ENCODE measurements at regions not wholly inside any gene's neighbourhood (a gene's known extent, or its start where the extent isn't known, plus 50 kb on each side); places are given as distances from the start of the nearest gene placed in this dataset.

DNA sequence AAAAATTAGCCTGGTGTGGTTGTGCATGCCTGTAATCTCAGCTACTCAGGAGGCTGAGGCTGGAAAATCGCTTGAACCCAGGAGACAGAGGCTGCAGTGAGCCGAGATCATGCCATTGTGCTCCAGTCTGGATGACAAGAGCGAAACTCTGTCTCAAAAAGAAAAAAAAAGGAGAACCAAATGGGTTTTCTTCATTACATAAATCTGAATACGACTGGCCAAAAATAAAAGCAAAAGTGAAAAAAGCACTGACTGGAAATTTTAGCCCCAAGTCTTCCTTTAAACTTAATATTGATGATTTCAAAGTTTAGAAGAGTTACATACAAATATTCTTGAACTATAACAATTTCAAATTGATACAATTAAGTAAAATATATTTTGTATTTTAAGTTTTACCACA, 249.5 kb upstream of the STARD13 start:
- H3K27me3 ChIP-seq (ENCODE audit: insufficient read depth, low read length) = no peaks in the 10 kb centered on the region
- TF ChIP-seq, protein P1, sequence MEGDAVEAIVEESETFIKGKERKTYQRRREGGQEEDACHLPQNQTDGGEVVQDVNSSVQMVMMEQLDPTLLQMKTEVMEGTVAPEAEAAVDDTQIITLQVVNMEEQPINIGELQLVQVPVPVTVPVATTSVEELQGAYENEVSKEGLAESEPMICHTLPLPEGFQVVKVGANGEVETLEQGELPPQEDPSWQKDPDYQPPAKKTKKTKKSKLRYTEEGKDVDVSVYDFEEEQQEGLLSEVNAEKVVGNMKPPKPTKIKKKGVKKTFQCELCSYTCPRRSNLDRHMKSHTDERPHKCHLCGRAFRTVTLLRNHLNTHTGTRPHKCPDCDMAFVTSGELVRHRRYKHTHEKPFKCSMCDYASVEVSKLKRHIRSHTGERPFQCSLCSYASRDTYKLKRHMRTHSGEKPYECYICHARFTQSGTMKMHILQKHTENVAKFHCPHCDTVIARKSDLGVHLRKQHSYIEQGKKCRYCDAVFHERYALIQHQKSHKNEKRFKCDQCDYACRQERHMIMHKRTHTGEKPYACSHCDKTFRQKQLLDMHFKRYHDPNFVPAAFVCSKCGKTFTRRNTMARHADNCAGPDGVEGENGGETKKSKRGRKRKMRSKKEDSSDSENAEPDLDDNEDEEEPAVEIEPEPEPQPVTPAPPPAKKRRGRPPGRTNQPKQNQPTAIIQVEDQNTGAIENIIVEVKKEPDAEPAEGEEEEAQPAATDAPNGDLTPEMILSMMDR (IDR thresholded peaks at IDR 0.05; ENCODE audit: insufficient read depth, low read depth, low read length) = no peak
- TF ChIP-seq EZH2 (IDR thresholded peaks at IDR 0.05; ENCODE audit: insufficient read depth, low read length) = no peak
- no peak overlapping the region for H2AFZ ChIP-seq (ENCODE audit: low read depth, low read length)
- no peaks in the 10 kb centered on the region for H3K79me2 ChIP-seq (ENCODE audit: insufficient read depth, low read length)
- Mint-ChIP-seq H3K27ac (ENCODE audit: unreplicated experiment) (no peak overlapping the region), H3K36me3 (ENCODE audit: low read depth, unreplicated experiment) (no peaks in the 10 kb centered on the region), H3K4me3 (ENCODE audit: unreplicated experiment) (no peak overlapping the region), H3K9me3 (ENCODE audit: unreplicated experiment) (no peaks in the 10 kb centered on the region), H3K27me3 (ENCODE audit: low read depth, unreplicated experiment) (no peaks in the 10 kb centered on the region), H3K4me1 (ENCODE audit: low read depth, unreplicated experiment) (peaks cover 16% of the 10 kb centered on the region)
- no peaks in the 10 kb centered on the region for H4K20me1 ChIP-seq (ENCODE audit: insufficient read depth, low read length)
- no peak for FAIRE-seq
- no peak overlapping the region for H3K9ac ChIP-seq (ENCODE audit: low read length)
- H3K27ac ChIP-seq (ENCODE audit: low read depth, low read length) = no peak overlapping the region
- no peaks in the 10 kb centered on the region for H3K36me3 ChIP-seq (ENCODE audit: insufficient read depth, low read length)
- H3K4me2 ChIP-seq (ENCODE audit: low read length) = no peak overlapping the region
- H3K9me3 ChIP-seq (ENCODE audit: insufficient read depth, low read depth, low read length) = no peaks in the 10 kb centered on the region
- H3K4me1 ChIP-seq (ENCODE audit: insufficient read depth, low read length) = peaks cover 6% of the 10 kb centered on the region
- H3K4me3 ChIP-seq (ENCODE audit: insufficient read depth, low read depth, low read length) = no peak overlapping the region
- DNase-seq (ENCODE audit: low read depth) = no peak

GRCh38 chr13:33536601-33537000, 251.0 kb upstream of the STARD13 start:
- Histone ChIP-seq H3K4me2 (ENCODE audit: low read length) (no peak overlapping the region), H3K27me3 (ENCODE audit: insufficient read depth, low read length) (no peaks in the 10 kb centered on the region), H2AFZ (ENCODE audit: low read depth, low read length) (peak overlapping the region; percentile 11), H3K9ac (ENCODE audit: low read length) (no peak overlapping the region), H3K79me2 (ENCODE audit: insufficient read depth, low read length) (no peaks in the 10 kb centered on the region), H3K4me1 (ENCODE audit: insufficient read depth, low read length) (peaks cover 11% of the 10 kb centered on the region), H3K36me3 (ENCODE audit: insufficient read depth, low read length) (no peaks in the 10 kb centered on the region), H3K9me3 (ENCODE audit: insufficient read depth, low read depth, low read length) (no peaks in the 10 kb centered on the region), H3K4me3 (ENCODE audit: insufficient read depth, low read depth, low read length) (no peak overlapping the region), H4K20me1 (ENCODE audit: insufficient read depth, low read length) (no peaks in the 10 kb centered on the region), H3K27ac (ENCODE audit: low read depth, low read length) (no peak overlapping the region)
- TF ChIP-seq, protein P1 (IDR thresholded peaks at IDR 0.05; ENCODE audit: insufficient read depth, low read depth, low read length) = no peak
- no peak for TF ChIP-seq EZH2 (IDR thresholded peaks at IDR 0.05; ENCODE audit: insufficient read depth, low read length)
- FAIRE-seq (peak; percentile 9), DNase-seq (ENCODE audit: low read depth) (no peak)
- Mint-ChIP-seq H3K27me3 (ENCODE audit: low read depth, unreplicated experiment) (no peaks in the 10 kb centered on the region), H3K4me3 (ENCODE audit: unreplicated experiment) (no peak overlapping the region), H3K4me1 (ENCODE audit: low read depth, unreplicated experiment) (peaks cover 19% of the 10 kb centered on the region), H3K27ac (ENCODE audit: unreplicated experiment) (no peak overlapping the region), H3K9me3 (ENCODE audit: unreplicated experiment) (no peaks in the 10 kb centered on the region), H3K36me3 (ENCODE audit: low read depth, unreplicated experiment) (no peaks in the 10 kb centered on the region)

- Histone ChIP-seq H4K20me1 (ENCODE audit: insufficient read depth, low read length) (no peaks in the 10 kb centered on the region), H3K36me3 (ENCODE audit: insufficient read depth, low read length) (no peaks in the 10 kb centered on the region), H3K79me2 (ENCODE audit: insufficient read depth, low read length) (no peaks in the 10 kb centered on the region), H3K27me3 (ENCODE audit: insufficient read depth, low read length) (no peaks in the 10 kb centered on the region), H3K9ac (ENCODE audit: low read length) (no peak overlapping the region), H3K27ac (ENCODE audit: low read depth, low read length) (peak overlapping the region; percentile 13), H3K4me2 (ENCODE audit: low read length) (peak overlapping the region; percentile 42), H3K9me3 (ENCODE audit: insufficient read depth, low read depth, low read length) (no peaks in the 10 kb centered on the region), H3K4me1 (ENCODE audit: insufficient read depth, low read length) (peaks cover 15% of the 10 kb centered on the region), H2AFZ (ENCODE audit: low read depth, low read length) (peak overlapping the region; percentile 43), H3K4me3 (ENCODE audit: insufficient read depth, low read depth, low read length) (no peak overlapping the region)
- no peaks in the 10 kb centered on the region for H3K36me3 Mint-ChIP-seq (ENCODE audit: low read depth, unreplicated experiment)
- TF ChIP-seq EZH2 (IDR thresholded peaks at IDR 0.05; ENCODE audit: insufficient read depth, low read length) = no peak
- DNase-seq (ENCODE audit: low read depth) (peak; percentile 63), FAIRE-seq (peak; percentile 29)
- H3K4me1 Mint-ChIP-seq (ENCODE audit: low read depth, unreplicated experiment) = peaks cover 21% of the 10 kb centered on the region
- no peak overlapping the region for H3K4me3 Mint-ChIP-seq (ENCODE audit: unreplicated experiment)
- no peaks in the 10 kb centered on the region for H3K27me3 Mint-ChIP-seq (ENCODE audit: low read depth, unreplicated experiment)
- H3K27ac Mint-ChIP-seq (ENCODE audit: unreplicated experiment) = peak overlapping the region; percentile 28
- H3K9me3 Mint-ChIP-seq (ENCODE audit: unreplicated experiment) = no peaks in the 10 kb centered on the region
These were observed 251.5 kb upstream of the STARD13 start for GRCh38 chr13:33537026-33537425.
